K562 (cell line): ENCODE measurements at regions not wholly inside any gene's neighbourhood (a gene's known extent, or its start where the extent isn't known, plus 50 kb on each side); places are given as distances from the start of the nearest gene placed in this dataset.

Source experiments
- ATAC-seq: fragments of 200-7000 bp; cut with Tn5 transposase; 3 replicates; pipeline ENCODE4 v1.9.1; 2020; ENCODE audit warnings: moderate library complexity
- BruUV-seq: library from RNA; stranded (reverse); fragments of 400-500 nt; replicated peaks from 2 replicates; lab custom pipeline; 2021; lab: Mats Ljungman, UMichigan
- CTCF ChIA-PET: fragments of 300-600 bp; formaldehyde crosslinking; extraction: SDS; loops from one replicate; lab custom pipeline; 2021; ENCODE audit warnings: low intra/inter-chr PET ratio; lab: Yijun Ruan, JAX
- POLR2A ChIA-PET: fragments of 300-600, 350-650 bp; sonication (Branson Sonifier 250); formaldehyde crosslinking; extraction: SDS; loops from one replicate; lab custom pipeline; 2021; ENCODE audit warnings: antibody characterized with exemption, inconsistent platforms; lab: Yijun Ruan, JAX
- DNase-seq, 4 experiments: peaks; one replicate each; pipeline versions ENCODE4 v3.0.0 to v3.0.0-alpha.2; 2011 to 2018; ENCODE audit warnings: low spot score in 3 of 4, mixed read lengths in 3 of 4; ENCODE audit errors: extremely low read depth in 1 of 4
- FAIRE-seq: peaks from 2 replicates; lab custom pipeline; 2011; peaks lifted over from hg19 to GRCh38; lab: Jason Lieb, UNC
- H2AFZ ChIP-seq: 2 replicates; pipeline ENCODE4 v1.6.0; 2011; ENCODE audit warnings: low read depth, low read length, control low read depth, inconsistent platforms
- H3K27ac ChIP-seq: fragments of 200-600 bp; 3 replicates; pipeline ENCODE4 v1.8.0; 2011; ENCODE audit warnings: low read depth, mild to moderate bottlenecking, control low read depth, inconsistent platforms, low read length, moderate library complexity, mixed read lengths; ENCODE audit errors: extremely low read depth
- H3K27me3 ChIP-seq, 2 experiments: fragments of 300-600 bp in 1 of 2; 2 replicates in 1 of 2; 3 replicates in 1 of 2; pipeline versions ENCODE4 v1.6.0 to v1.8.0; 2011; ENCODE audit warnings: inconsistent platforms in 2 of 2, low read length in 2 of 2, mild to moderate bottlenecking in 1 of 2, mixed read lengths in 1 of 2, moderate library complexity in 1 of 2; ENCODE audit not compliant: control insufficient read depth in 2 of 2, insufficient read depth in 2 of 2
- H3K36me3 ChIP-seq: fragments of 300-600 bp; 3 replicates; pipeline ENCODE4 v1.8.0; 2011; ENCODE audit warnings: mild to moderate bottlenecking, low read length, inconsistent platforms; ENCODE audit not compliant: control insufficient read depth, insufficient read depth
- H3K4me1 ChIP-seq, 2 experiments: fragments of 200-600 bp in 1 of 2; replicated peaks in 1 of 2; 2 replicates in 1 of 2; 3 replicates in 1 of 2; pipeline versions ENCODE4 v1.5.1 to v1.8.0; 2011; ENCODE audit warnings: inconsistent platforms in 2 of 2, low read length in 2 of 2, mild to moderate bottlenecking in 1 of 2, mixed read lengths in 1 of 2, moderate library complexity in 1 of 2; ENCODE audit not compliant: control insufficient read depth in 2 of 2, insufficient read depth in 2 of 2
- H3K4me2 ChIP-seq: 2 replicates; pipeline ENCODE4 v1.6.1; 2011; ENCODE audit warnings: low read length, control low read depth, inconsistent platforms, mixed read lengths; ENCODE audit not compliant: insufficient read depth
- H3K4me3 ChIP-seq: fragments of 200-600 bp; sonication (generic), shearing (Covaris generic); 2 replicates; pipeline ENCODE4 v1.5.1; 2016; ENCODE audit warnings: control low read depth, inconsistent platforms
- H3K79me2 ChIP-seq: fragments of 200-600 bp; 3 replicates; pipeline ENCODE4 v1.8.0; 2011; ENCODE audit warnings: low read length, inconsistent platforms; ENCODE audit not compliant: control insufficient read depth, insufficient read depth
- H3K9ac ChIP-seq, 2 experiments: 2 replicates each; pipeline versions ENCODE4 v1.6.0 to v1.6.1; 2011; ENCODE audit warnings: low read depth in 2 of 2, low read length in 2 of 2, control low read depth in 1 of 2, inconsistent platforms in 1 of 2, mild to moderate bottlenecking in 1 of 2, mixed read lengths in 1 of 2; ENCODE audit not compliant: insufficient read depth in 1 of 2
- H3K9me1 ChIP-seq: one replicate; pipeline ENCODE4 v1.6.0; 2011; ENCODE audit warnings: inconsistent platforms, mild to moderate bottlenecking, low read length, moderate library complexity; ENCODE audit not compliant: control insufficient read depth, insufficient read depth
- H3K9me3 ChIP-seq: replicated peaks from 2 replicates; pipeline ENCODE4 v1.5.1; 2011; ENCODE audit warnings: low read depth, low read length, inconsistent platforms; ENCODE audit not compliant: control insufficient read depth, insufficient read depth
- H4K20me1 ChIP-seq: replicated peaks from 2 replicates; pipeline ENCODE4 v1.6.1; 2011; ENCODE audit warnings: low read length, inconsistent platforms, mixed read lengths; ENCODE audit not compliant: control insufficient read depth, insufficient read depth
- BMI1 ChIP-seq: fragments of 150-350 bp; IDR thresholded peaks from 2 replicates; pipeline ENCODE4 v1.6.1; 2014; ENCODE audit warnings: low read length
- CBFA2T2 ChIP-seq: fragments of 450-650 bp; conservative IDR thresholded peaks from 2 replicates; pipeline ENCODE4 v1.6.1; 2017; ENCODE audit warnings: mild to moderate bottlenecking
- CHD2 ChIP-seq: IDR thresholded peaks from 2 replicates; pipeline ENCODE4 v1.6.1; 2011; ENCODE audit warnings: low read depth, low read length
- CREB3L1 ChIP-seq: fragments of 450-650 bp; IDR thresholded peaks from 2 replicates; pipeline ENCODE4 v1.6.1; 2014; ENCODE audit warnings: low read depth, mild to moderate bottlenecking, moderate library complexity, borderline replicate concordance
- CREBBP ChIP-seq: IDR thresholded peaks from one replicate; pipeline ENCODE4 v1.6.1; 2012; ENCODE audit warnings: low read depth, mild to moderate bottlenecking, control low read depth, inconsistent platforms, low read length
- CTCFL ChIP-seq: IDR thresholded peaks from 2 replicates; pipeline ENCODE4 v1.6.1; 2011; ENCODE audit warnings: borderline replicate concordance, low read depth, mild to moderate bottlenecking, moderate library complexity, low read length; ENCODE audit not compliant: insufficient read depth, poor library complexity, severe bottlenecking
- E2F1 ChIP-seq: sonication (generic); formaldehyde crosslinking; IDR thresholded peaks from 2 replicates; pipeline ENCODE4 v1.8.1; 2023; ENCODE audit warnings: mild to moderate bottlenecking, missing genetic modification reagents, moderate library complexity
- HIVEP1 ChIP-seq: fragments of 250-450 bp; sonication (Bioruptor Pico); IDR thresholded peaks from 2 replicates; pipeline ENCODE4 v1.4.0; 2020; ENCODE audit warnings: mild to moderate bottlenecking
- MAFG ChIP-seq: fragments of 450-650 bp; conservative IDR thresholded peaks from 2 replicates; pipeline ENCODE4 v1.6.1; 2016; ENCODE audit warnings: missing genetic modification characterization, missing compliant biosample characterization
- PHF8 ChIP-seq: fragments of 200-600 bp; sonication (generic); IDR thresholded peaks from 2 replicates; pipeline ENCODE4 v1.6.1; 2012; ENCODE audit warnings: mixed run types, mild to moderate bottlenecking, inconsistent platforms, low read length, moderate library complexity, borderline replicate concordance
- POLR2AphosphoS5 ChIP-seq: IDR thresholded peaks from 2 replicates; pipeline ENCODE4 v1.6.1; 2011; ENCODE audit warnings: mild to moderate bottlenecking, low read depth, low read length, moderate library complexity; ENCODE audit not compliant: control insufficient read depth, insufficient read depth
- RBM34 ChIP-seq: fragments of 200-400 bp; formaldehyde crosslinking; IDR thresholded peaks from 2 replicates; pipeline ENCODE4 v1.6.1; 2018; ENCODE audit warnings: low read length, borderline replicate concordance; ENCODE audit not compliant: insufficient read depth
- TBP ChIP-seq: optimal IDR thresholded peaks from 2 replicates; pipeline ENCODE3; 2011; ENCODE audit warnings: low read depth, low read length, improper control_type of control experiment
- ZNF134 ChIP-seq: fragments of 250-450 bp; sonication (Bioruptor Pico); conservative IDR thresholded peaks from 2 replicates; pipeline ENCODE4 v1.4.0; 2020
- WGBS: fragments of 100-300 bp; shearing (Covaris generic); methylation state at CpG from one replicate; pipeline ENCODE4 v1.1.6; 2016; ENCODE audit warnings: low coverage, mixed read lengths; ENCODE audit not compliant: insufficient coverage; ENCODE audit errors: missing lambda C conversion rate; 5-methylcytosine and 5-hydroxymethylcytosine counted together
- in situ Hi-C: fragments of 300-500 bp; cut with MboI; formaldehyde crosslinking; loops from 4 replicates; pipeline ENCODE4 v1.15.0; 2018; ENCODE audit warnings: inconsistent platforms, mixed read lengths
- intact Hi-C: fragments of 100-400 bp; cut with micrococcal nuclease; formaldehyde crosslinking; loops from 2 replicates; pipeline ENCODE4 v1.14.2; 2022

- no peak for TF ChIP-seq RBM34
- TF ChIP-seq BMI1, result no peak
Observed at GRCh38 chr12:112664569-112664968, 127.0 kb upstream of the RPH3A start (continued).

- 0% methylated on average over 2 of the region's 2 CpGs for WGBS
- no peak for DNase-seq
- H3K79me2 ChIP-seq, result no peaks in the 10 kb centered on the region
- no peaks in the 10 kb centered on the region for H3K9me3 ChIP-seq
- H2AFZ ChIP-seq, result no peak overlapping the region
- H3K4me1 ChIP-seq, result no peaks in the 10 kb centered on the region
- intact Hi-C loops (no loop called here), in situ Hi-C loops (no loop called here)
- no peak overlapping the region for H3K27ac ChIP-seq
- no peak for ATAC-seq
- H3K27me3 ChIP-seq, result no peaks in the 10 kb centered on the region
- H3K4me2 ChIP-seq, result no peak overlapping the region
- CTCF ChIA-PET, result no interaction called here
- TF ChIP-seq E2F1 (CRISPR knock-in tag) (no peak), POLR2AphosphoS5 (no peak), PHF8 (no peak), HIVEP1 (no peak), CHD2 (no peak), MAFG (tag) (no peak), CREB3L1 (no peak), CREBBP (no peak), TBP (no peak), ZNF134 (no peak), CBFA2T2 (no peak), CTCFL (no peak)
- no peak overlapping the region for H3K4me3 ChIP-seq
- no peak for FAIRE-seq
- no peaks in the 10 kb centered on the region for H3K36me3 ChIP-seq
- H3K9me1 ChIP-seq, result no peaks in the 10 kb centered on the region
- H4K20me1 ChIP-seq, result no peaks in the 10 kb centered on the region; the same call in 1 of the 2 replicates
- POLR2A ChIA-PET, result interaction anchor here (0.6 kb wide), 1 partner anchor 10 kb away, joined by 3 read pairs; no protein-coding TSS in a partner anchor
- no TSS peak for BruUV-seq
- H3K9ac ChIP-seq, result no peak overlapping the region
Observed at GRCh38 chr12:112665958-112666357, 125.6 kb upstream of the RPH3A start.
